Suppressor macrophage treated with lipopolysaccharide for 1 hour (primary cell): ENCODE measurements at regions not wholly inside any gene's neighbourhood (a gene's known extent, or its start where the extent isn't known, plus 50 kb on each side); places are given as distances from the start of the nearest gene placed in this dataset.

Experiments
- DNase-seq, 3 donors: peaks; one replicate each; pipeline ENCODE4 v3.0.0-alpha.2; 2020 to 2022

DNA sequence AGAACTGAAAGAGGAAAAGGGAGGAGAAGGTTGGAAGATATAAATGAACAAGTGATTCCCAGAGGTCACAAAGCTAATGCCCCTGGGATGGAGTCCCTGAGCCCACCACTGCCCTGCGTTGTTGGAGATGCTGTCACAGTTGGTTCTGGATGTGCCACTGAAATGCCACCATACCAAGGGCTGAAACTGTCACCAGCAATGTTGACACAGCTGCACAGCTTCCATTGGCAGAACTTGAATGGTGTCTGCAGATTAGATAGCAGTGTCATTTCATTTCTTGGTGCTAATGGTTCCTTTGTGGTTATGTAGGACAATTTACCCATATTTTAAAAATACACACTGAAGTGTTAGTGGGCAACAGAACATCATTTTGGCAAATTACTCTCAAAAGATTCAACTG is 120.7 kb downstream of the TBXT start:
- DNase-seq = no peak

DNA sequence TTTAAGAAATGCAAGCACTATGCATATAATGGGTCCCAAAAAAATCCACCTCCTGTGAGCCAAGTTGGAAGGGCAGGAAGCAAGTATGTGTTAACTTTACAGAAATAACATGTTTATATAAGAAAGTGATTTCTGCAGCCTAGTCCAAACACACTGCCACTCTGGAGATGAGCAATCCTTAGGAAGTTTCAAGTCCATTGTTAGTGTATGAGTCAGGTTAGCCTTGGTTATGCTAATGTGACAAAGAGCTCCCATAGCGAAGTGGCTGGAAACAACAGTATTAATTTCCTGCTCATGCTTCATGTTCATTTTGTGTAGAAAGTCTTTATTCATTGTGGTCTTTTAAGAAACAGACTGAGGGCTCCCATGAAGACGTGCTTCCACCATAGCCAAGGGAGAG is 121.4 kb downstream of the TBXT start:
- DNase-seq = no peak

DNA sequence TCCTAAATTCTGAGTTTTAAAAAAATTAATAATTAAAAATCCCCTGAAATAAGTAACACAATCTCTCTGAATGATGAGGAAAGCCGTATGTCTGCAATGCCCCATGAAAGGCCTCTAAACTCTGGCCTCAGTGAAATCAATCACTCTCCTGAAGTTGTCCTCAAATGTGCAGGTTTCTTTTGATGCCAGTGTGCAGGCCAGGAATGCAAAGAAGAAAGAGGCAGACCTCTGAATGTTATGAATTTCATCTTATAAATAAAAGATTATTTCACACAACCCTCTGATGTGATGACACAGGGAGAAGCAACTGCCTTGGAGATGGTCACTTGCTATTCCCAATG is 121.8 kb downstream of the TBXT start:
- no peak for DNase-seq

DNA sequence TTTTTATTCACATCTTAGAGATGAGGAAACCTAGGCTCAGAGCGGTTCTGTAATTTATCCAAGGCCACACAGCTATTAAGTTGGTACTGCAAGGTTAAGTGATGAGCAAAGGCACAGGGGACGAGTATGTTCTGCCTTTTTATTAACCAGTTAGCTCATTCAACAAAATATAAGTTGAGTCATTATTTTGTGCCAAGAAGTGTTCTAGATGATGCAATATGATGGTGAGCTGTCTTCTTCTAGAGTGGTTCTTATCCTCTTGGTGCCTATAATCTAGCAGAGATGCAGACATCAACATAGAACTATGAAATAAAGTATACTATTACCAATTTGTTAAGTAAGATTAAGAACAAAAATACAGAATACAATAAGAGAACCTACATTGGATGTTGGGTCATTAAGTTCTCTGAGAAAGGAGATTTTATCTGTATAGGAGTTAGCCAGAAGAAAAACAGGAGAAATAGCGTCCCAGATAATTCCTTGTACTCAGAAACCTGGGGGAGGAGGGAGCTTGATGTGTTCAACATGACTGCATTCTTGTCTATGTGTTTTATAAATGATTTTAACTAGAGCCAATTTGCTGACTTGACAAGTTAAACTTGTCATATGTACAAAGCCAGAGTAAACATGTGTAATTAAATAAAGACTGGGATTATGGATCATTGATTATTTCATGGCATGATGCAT is 122.3 kb downstream of the TBXT start:
- no peak for DNase-seq

DNA sequence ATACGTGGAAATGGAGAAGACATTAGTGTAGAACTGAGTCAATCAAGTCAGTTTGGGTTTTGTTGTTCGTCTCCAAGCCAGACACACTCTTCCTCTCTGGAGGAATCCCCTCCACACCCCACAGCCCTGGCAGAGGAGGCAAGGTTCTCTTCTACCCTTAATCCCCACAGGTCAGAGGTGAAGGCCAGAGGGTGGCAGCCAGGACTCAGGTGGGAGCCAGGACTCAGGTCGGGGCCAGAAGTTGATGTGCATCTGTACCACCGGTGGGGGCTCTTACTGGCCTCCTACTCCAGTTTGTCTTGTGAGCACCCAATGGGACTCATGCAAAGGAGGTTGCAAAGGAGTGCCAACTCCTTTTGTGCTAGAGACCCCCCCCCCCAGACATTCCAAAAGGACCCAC is 126.4 kb downstream of the TBXT start:
- DNase-seq = no peak

DNA sequence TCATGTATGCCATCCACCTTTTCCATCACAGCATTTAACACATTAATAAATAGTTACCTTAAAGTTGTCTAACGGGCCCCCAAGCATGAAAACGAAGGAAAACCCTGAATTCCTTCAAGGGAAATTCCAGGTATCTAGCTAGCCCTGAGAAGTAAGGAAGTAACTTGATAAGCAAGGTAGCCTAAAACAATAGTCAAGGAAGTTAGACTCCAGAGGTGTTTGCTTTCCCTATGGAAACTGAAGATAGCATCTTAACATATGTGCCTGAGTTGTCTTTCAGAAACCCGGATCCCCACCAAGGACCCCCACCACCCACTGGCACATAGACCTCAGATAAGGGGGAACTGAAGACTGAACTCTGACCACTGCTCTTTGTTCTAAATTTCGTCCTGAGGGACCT is 127.4 kb downstream of the TBXT start:
- no peak for DNase-seq

DNA sequence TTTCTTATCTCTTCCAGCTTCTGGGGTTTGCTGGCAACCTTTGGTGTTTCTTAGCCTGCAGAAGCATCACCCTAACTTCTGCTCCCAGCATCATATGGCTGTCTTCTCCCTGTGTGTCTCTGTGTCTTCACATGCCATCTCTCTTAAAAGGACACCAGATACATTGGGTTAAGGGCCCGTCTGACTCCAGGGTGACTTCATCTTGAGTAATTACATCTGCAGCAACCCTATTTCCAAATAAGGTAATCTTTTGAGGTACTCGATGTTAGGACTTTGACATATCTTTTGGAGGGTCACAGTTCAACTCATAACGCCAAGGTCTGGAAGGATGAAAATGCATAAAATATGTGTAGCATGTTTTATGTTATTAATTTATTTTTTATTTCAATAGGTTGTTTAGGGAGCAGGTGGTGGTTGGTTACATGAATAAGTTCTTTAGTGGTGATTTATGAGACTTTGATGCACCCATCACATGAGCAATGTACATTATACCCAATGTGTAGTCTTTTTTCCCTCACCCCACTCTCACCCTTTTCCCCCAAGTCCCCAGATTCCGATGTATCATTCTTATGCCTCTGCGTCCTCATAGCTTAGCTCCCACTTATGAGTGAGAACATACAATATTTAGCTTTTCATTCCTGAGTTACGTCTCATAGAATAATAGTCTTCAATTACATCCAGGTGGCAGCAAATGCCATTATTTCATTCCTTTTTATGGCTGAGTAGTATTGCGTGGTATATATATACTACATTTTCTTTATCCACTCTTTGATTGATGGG is 131.1 kb downstream of the TBXT start:
- DNase-seq = no peak

DNA sequence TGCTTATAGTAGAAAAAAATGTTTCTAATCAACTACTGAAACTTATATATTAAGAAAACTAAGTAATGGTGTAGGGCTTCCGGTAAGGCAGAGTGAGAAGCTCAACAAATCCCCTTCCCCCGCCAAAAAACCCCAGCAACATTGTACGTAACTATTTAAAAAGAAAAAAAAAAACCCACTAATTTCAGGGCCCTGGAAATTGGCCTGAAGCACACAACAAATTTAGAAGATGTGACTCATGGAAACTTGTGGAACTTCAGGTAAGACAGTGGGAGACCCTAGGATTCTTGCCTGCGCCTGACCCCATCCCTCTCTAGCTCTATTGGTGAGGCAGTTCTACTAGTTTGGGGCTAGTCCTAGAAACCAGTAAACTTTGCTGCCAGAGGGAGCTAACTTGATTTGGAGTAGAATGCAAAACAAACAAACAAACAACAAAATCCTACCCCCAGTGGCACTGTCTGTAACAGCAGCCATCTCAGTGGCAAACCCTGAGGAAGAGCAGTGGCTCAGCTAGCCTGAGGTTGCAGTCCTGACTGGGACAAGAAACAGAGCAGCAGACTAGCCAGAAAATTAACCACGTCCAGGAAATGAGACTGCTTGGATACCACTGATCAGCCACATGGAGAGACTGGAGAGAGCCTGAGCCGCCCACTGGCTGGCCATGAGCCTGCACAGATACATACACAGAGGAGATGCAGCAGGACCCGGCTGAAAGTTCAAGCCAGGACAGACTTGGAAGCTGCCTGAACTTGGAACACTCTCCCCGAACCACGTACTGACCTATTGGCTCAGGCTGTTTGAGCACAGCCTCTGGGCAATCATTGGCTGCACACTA is 135.1 kb downstream of the TBXT start:
- DNase-seq = no peak

DNA sequence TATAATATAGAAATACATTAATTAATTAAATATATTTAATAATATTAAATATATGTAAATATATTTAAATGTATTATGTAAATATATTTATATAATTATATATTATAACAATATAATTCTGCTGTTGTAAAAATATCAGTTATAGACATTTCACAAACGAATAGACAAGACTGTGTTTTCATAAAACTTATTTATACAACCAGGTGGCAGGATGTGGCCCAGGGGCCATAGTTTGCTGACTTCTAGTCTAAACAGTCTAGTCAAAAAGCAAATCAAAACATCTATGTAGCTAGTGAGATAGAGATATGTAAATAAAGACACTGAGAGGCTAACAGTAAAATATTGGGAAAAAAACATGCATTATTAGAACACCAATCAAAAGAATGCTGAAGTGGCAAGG is 136.4 kb downstream of the TBXT start:
- DNase-seq = no peak

DNA sequence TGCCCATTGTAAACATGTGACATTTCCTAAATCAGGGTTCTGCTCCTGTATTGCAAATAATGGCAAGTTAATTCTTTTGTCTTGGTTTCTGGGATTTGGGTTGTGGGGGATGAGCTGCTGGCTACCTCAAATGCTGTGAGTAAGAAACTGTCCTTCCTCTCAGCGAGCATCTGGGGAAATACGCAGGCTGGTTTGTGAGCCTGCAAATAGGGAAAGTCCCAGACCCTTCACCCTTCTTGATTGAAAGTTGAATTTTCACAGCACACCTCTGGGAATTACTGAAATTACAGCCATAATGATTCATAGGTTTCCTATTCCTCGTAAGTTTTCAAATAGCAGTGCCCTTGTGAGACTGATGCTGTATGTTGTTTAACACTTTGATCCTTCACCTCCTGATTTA is 138.1 kb downstream of the TBXT start:
- peak in 2 of 3 donors; percentile 4 to 32 for DNase-seq

DNA sequence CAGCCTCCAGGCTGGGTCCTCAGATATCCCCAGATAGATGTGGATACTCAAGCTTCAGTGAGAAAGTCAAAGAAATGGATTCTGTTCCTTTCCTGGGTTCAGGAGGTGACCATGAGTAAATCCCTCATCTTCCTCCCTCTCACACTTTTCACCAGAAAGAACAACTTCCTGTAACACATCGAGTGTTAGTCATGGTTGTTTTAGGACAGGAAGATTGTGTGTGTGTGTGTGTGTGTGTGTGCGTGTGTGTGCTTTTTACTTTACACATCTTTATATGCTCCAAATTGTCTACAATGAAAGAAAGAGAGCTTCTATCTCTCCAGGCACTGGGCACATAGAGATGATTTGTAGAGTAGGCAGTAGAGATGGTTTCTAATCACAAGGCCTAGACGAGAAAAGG is 139.9 kb downstream of the TBXT start:
- DNase-seq = no peak

DNA sequence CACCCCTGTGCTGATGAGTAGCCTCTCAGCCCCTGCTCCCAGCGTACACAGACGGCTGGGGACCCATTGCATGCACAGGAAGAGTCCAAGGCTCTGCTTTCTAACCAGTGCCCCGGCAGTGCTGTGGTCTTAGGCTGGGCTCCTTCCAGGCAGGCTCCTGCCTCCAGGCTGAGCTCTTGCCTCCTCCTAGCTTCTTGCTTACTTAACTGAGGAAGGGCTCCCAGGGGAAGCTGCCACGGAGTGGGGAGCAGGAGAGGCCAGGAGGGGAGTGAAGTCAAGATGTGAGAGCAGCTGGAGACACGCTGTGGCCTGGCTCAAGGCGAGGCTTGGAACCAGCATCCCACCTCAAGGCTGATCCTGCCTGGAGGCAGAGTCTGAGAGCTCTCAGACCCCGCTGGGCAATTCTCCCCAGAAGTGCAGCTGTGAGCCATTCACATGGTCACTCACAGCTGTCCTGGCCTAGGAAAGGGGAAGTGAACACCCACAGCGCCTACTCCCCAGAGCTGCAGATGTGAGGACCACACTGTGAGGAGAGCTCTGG is 141.0 kb downstream of the TBXT start:
- no peak for DNase-seq

DNA sequence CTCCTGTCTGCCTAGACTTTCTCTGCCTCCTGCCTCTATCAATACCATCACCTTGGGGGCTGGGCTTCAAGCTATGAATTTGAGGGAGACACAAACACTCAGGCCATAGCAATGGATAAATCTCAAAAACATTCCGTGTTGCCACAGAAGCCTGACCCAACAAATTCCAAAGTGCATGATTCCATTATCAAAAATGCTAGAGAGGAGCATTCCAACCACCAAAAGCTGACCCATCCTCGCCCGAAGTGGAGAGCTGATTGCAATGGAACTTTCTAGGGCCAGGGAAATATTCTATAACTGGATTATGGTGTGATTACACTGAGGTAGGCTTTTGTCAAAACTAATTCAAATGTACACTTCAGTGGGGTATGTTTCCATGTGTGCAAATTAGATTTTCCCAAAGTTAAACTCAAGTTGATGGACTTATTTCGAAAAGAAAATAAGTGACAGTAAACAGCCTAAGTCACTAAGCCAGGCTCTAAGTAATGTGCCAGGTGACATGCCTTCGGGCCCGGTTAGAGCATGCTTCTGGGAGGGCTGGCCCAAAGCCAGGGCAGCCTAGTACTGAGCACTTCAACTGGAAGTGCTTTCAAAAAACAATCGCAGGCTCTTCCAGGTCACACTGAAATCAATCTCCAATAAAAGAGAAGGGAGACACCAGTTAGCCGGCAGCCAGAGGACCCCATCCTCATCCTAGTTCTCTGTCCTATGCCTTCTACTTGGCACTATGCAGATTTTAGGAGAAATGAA is 142.3 kb downstream of the TBXT start:
- no peak for DNase-seq

DNA sequence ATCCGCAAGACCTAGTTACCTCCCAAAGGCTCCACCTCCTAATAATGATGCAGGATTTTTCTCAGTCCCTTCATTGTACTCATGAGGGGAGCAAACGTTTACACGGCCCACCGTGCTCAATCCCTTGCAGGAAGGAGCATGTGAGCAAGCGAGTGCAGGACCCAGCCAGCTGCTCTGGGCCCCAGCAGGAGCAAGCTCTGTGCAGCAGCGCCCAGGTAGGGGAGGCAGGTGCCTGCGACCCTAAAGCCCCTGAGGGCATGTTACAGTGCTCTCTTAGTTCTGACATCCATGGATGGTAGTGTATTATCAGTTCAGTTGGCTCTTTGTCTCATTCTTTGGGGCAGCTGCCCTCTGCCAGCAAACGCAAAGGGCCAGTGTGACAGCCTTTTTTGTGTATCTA is 143.4 kb downstream of the TBXT start:
- no peak for DNase-seq

DNA sequence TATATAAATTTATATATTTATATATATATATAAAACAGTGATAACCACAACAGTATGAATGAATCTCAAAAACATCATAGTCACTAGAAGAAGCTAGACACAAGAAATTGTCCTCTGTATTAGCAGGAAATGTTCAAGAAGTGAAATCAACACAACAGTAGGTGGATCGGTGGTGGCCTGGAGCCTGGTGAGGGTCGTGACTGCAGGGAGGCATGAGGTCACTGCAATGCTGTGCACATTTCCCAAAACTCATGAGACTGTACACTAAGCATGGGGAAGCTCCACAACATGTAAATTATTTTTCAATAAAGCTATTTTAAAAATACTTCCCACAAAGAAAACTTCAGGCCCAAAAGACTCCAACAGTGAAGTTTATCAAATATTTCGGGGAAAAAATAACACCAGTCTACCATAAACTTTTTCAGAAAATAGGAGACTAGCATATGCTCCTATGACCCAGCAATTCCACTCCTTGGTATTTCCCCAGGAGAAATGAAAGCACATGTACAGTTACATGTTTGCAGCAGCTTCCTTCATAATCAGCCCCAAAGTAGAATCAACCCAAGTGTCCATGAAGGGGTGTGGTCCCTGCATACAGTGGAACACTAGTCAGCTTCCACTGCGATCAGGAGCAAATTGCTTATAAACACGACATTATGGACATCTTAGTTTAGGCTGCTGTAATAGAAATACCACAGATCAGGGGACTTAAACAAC is 144.2 kb downstream of the TBXT start:
- no peak for DNase-seq

DNA sequence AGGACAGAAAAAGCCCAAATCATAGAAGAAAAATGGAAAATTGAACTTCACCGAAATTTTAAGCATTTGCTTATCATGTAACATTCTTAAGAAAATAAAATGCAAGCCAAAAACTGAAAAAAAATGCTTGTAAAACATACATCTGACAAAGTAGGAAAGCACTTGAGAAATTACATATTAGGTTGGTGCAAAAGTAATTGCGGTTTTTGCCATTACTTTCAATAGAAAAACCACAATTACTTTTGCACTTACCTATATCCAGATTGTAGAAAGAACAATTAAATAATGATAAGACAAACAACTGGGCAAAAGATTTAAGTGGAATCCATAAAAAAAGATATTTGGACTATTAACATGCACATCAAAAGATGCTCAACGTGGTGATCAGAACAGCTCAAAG is 146.2 kb downstream of the TBXT start:
- DNase-seq = no peak

DNA sequence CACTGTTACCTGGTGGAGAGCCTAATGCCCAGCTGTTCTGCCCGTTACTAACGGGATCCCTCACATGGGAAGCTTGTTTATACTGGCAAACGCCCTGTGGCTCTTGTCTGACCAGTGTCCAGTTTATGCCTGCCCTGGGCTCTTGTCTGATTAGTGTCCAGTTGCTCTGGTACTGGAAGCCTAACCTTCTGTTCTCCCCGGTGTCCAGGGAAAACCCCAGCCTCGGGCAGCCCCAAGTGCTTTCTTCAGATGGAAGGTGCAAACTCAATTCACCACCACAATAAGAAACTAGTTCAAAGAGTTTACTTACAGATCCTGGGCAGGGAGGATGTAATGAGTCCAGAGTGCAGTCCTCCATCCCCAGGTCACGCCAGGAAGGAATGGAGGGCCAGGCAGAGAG is 148.4 kb downstream of the TBXT start:
- no peak for DNase-seq

DNA sequence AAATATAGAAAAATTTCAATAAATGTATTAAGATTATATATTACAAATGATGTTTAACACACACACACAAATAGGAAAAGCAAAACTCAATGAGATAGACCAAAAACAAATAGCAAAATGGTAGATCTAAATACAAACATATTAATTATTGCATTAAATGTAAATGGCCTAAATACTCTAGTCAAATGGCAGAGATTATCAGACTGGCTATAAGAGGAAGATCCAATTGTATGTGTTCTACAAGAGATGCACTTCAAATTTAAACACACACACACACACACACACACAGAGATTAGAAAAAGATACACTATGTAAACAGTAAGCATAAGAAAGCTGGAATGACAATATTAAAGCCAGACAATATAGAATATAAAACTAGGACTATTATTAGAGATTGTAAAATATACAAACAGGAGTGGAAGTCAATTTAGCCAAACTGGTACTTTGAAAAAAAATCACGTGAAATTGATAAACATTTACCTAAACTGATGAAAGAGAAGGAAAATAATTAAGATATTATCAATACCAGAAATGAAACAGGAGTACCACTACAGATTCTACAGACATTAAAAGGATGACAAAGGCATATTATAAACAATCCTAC is 150.5 kb downstream of the TBXT start:
- DNase-seq = no peak

DNA sequence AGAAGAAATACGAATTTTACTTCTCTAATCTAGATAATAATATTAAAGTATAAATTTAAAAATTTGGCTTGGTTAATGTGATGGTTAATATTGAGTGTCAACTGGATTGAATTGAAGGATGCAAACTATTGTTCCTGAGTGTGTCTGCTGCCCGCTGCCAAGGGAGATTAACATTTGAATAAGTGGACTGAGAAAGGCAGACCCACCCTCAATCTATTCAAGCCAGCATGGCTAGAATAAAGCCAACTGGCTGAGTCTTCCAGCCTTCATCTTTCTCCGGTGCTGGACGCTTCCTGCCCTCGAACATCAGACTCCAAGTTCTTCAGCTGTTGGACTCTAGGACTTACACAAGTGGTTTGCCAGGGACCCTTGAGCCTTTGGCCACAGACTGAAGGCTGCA is 152.7 kb downstream of the TBXT start:
- no peak for DNase-seq

DNA sequence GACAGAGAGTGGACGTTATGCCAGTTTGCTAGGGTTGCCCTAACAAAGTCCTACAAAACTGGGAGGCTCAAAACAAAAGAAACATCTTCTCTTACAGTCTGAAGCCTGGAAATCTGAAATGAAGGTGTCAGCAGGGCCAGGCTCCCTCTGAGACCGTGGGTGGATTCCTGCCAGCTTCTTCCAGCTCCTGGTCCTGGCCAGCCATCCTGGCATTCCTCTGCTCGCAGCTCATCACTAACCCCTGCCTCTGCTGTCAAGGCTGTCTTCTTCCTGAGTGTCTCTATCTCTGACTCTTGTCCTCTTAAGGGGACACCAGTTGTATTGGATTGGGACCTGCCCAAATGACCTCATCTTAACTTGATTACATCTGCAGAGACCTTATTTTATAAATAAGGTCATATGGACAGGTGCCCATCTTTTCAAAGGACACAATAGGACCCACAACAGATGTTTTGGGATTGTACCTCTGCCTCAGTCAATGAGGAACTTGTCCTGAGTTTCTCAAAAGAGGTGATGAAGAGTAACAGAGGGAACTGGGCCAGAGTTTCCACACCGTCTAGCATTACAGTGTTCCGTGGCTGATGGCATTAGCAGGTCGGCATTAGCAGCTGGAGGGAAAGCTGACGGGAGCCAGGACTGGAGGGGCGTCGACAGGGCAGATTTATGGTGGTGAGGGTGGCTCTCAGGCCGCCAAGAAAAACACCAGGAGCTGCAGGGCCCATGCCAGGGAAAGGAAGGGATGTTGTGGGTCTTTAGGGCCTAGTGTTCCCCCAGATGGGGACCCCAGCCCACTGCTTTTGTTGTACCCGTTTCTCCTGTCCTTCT is 157.3 kb downstream of the TBXT start:
- DNase-seq = no peak
